Progenitor cell of endocrine pancreas (in vitro differentiated cells): ENCODE measurements at regions not wholly inside any gene's neighbourhood (a gene's known extent, or its start where the extent isn't known, plus 50 kb on each side); places are given as distances from the start of the nearest gene placed in this dataset.

Source experiments
- DNase-seq: peaks from one replicate; pipeline ENCODE4 v3.0.0; 2021; ENCODE audit warnings: low spot score; ENCODE audit not compliant: unreplicated experiment
- H3K27ac Mint-ChIP-seq: 2 replicates; pipeline ENCODE4 v1.8.0; 2021; ENCODE audit warnings: mild to moderate bottlenecking, moderate library complexity, mixed read lengths
- H3K27me3 Mint-ChIP-seq: 2 replicates; pipeline ENCODE4 v1.8.0; 2021; ENCODE audit warnings: mixed read lengths
- H3K36me3 Mint-ChIP-seq: 2 replicates; pipeline ENCODE4 v1.8.0; 2022; ENCODE audit warnings: mixed read lengths; ENCODE audit not compliant: insufficient read depth
- H3K4me1 Mint-ChIP-seq: 2 replicates; pipeline ENCODE4 v1.8.0; 2021; ENCODE audit warnings: low read depth, mixed read lengths
- H3K4me3 Mint-ChIP-seq: 2 replicates; pipeline ENCODE4 v1.8.0; 2021; ENCODE audit warnings: low read depth, mild to moderate bottlenecking, moderate library complexity, mixed read lengths
- H3K9me3 Mint-ChIP-seq: 2 replicates; pipeline ENCODE4 v1.8.0; 2021; ENCODE audit warnings: low read depth, mixed read lengths
- TF ChIP-seq, protein P1 (sequence below): fragments of 200-600 bp; sonication (generic); IDR thresholded peaks from one replicate; pipeline ENCODE4 v1.5.0; 2021; ENCODE audit warnings: antibody characterized with exemption, mild to moderate bottlenecking; ENCODE audit not compliant: unreplicated experiment

DNA sequence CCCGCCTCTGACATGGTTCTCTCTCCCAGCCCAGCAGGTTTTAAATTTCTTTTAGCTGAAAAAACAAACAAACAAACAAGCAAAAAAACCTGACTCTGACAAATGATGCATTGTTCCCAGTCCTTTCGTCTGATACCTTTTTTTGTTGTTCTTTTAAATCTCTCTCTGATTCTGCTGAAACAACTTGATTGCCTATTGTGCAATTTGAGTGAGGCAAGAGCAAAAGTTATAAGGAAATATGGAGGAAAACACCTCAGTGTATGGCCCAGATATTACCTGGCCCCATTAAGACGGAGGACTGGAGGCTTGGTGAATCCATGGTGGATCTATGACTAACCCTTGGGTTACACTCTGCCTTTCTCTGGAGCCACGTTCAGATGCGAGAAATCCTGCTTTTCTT lies 164.0 kb downstream of the MELK start:
- Mint-ChIP-seq H3K36me3 (no peaks in the 10 kb centered on the region), H3K27ac (no peak overlapping the region), H3K4me3 (no peak overlapping the region), H3K9me3 (no peaks in the 10 kb centered on the region), H3K4me1 (no peaks in the 10 kb centered on the region), H3K27me3 (peaks cover 31% of the 10 kb centered on the region)
- TF ChIP-seq, protein P1, sequence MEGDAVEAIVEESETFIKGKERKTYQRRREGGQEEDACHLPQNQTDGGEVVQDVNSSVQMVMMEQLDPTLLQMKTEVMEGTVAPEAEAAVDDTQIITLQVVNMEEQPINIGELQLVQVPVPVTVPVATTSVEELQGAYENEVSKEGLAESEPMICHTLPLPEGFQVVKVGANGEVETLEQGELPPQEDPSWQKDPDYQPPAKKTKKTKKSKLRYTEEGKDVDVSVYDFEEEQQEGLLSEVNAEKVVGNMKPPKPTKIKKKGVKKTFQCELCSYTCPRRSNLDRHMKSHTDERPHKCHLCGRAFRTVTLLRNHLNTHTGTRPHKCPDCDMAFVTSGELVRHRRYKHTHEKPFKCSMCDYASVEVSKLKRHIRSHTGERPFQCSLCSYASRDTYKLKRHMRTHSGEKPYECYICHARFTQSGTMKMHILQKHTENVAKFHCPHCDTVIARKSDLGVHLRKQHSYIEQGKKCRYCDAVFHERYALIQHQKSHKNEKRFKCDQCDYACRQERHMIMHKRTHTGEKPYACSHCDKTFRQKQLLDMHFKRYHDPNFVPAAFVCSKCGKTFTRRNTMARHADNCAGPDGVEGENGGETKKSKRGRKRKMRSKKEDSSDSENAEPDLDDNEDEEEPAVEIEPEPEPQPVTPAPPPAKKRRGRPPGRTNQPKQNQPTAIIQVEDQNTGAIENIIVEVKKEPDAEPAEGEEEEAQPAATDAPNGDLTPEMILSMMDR, result no peak
- DNase-seq, result no peak

DNA sequence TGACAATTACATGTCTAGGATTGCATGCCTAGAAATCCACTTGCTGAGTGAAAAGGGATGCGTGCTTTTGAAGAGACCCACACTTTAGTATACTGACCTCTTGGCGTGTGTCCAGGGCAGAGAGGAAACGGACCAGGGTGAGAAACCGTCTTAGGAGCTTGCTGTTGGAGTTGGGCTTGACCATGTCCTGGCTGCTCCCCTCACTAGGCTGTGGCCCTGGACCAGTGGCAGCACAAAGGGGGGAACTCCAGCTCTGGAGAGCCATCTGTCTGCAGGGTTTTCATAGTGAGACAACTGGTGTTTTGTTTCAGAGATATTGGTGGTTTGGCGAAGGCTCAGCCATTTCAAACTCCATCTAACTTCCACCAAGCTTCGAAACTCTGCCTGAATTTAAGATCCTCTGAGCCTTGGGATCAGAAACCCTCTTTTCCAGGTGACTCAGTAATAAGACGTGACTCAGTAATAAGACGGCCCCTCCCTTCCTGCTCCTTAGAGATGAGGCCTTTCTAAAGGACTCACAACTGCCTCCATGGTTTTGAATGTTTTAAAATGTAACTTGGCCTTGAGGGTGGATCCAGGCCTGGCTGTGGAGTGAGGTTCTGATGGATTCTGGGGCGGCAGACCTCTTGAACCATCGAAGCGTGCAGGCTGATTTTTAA lies 165.8 kb downstream of the MELK start:
- H3K4me1 Mint-ChIP-seq, result no peaks in the 10 kb centered on the region
- no peaks in the 10 kb centered on the region for H3K9me3 Mint-ChIP-seq
- peaks cover 37% of the 10 kb centered on the region for H3K27me3 Mint-ChIP-seq
- TF ChIP-seq, protein P1, result no peak
- no peak overlapping the region for H3K4me3 Mint-ChIP-seq
- DNase-seq, result no peak
- H3K36me3 Mint-ChIP-seq, result no peaks in the 10 kb centered on the region
- no peak overlapping the region for H3K27ac Mint-ChIP-seq

DNA sequence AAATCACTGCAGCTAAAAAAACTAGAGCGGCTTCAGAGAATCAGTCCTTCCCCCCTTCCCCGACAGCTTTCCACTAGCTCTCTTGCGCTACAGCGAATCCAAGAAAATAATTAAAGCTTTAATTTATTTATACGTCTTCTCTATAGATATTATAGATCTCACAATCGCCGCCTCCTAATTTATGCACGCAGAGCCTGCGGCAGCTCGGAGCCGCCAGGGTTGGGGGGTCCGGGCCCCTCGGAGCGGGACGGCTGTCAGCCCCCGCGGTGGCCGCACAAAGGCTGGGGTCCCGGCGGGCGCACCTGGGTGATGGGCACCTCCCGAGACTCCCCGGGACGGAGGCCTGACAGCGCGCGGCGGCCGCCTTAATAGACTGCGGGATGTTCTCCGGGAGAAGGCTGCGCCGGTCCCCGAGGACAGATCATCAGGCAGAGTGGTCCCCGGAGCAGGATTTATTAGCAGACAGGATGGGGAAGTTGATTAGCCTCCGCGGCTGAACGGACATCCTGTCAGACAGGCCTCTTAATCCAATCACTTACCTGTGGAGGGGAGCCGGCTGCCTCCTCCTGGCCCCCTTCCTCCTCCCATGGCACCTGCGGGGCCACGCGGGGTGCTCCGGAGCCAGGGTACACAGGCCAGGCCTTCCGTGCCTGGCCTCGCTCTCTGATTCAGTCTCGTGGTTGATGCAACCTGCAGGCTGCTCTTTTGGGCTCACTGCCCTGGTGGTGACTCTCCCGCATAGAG lies 166.8 kb downstream of the MELK start:
- Mint-ChIP-seq H3K36me3 (no peaks in the 10 kb centered on the region), H3K4me1 (no peaks in the 10 kb centered on the region), H3K27me3 (peaks cover 42% of the 10 kb centered on the region), H3K9me3 (no peaks in the 10 kb centered on the region), H3K27ac (no peak overlapping the region), H3K4me3 (no peak overlapping the region)
- TF ChIP-seq, protein P1, result no peak
- no peak for DNase-seq

DNA sequence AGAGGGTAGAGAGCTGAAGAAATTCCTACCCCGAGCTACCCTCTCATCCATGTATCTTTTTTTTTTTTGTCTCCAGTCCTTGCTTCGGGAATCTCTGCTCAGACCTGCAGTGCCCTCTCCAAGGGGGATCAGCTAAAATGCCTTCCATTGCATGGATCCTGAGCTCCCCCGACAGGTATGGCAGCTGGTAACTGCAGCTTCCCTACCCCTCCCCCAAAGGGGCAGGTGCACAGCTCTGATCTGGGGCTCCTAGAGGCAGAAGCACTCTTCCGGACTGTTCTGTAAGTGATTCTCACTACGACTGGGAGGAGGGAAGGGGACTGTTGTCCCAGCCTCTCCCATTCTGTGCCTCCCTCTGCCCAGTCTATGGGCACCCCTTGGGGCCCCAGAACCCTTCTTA lies 169.6 kb downstream of the MELK start:
- H3K36me3 Mint-ChIP-seq, result no peaks in the 10 kb centered on the region
- no peak for DNase-seq
- peaks cover 47% of the 10 kb centered on the region for H3K27me3 Mint-ChIP-seq
- H3K4me3 Mint-ChIP-seq, result no peak overlapping the region
- H3K27ac Mint-ChIP-seq, result no peak overlapping the region
- TF ChIP-seq, protein P1, result no peak
- no peaks in the 10 kb centered on the region for H3K4me1 Mint-ChIP-seq
- no peaks in the 10 kb centered on the region for H3K9me3 Mint-ChIP-seq

DNA sequence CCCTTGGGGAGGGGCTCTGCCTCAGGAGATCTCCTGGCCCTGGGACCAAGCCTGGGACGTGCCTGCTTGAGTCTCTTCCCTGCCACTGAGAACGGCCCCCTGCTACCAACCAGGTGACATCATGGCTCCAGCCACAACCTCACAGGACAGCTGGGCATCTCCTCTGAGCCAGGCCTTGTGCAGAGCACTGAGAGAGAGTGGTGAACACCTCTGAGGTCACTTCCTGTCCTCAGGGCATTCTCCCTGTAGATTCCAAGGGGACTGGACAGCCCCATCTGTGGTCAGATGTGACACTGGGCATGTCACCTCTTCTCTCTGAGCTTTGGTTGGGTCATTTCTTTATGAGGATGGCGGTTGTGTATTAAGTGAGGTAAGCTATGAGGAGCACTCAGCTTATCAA lies 172.0 kb downstream of the MELK start:
- Mint-ChIP-seq H3K4me1 (no peaks in the 10 kb centered on the region), H3K4me3 (no peak overlapping the region), H3K27me3 (peaks cover 49% of the 10 kb centered on the region), H3K9me3 (no peaks in the 10 kb centered on the region), H3K27ac (no peak overlapping the region), H3K36me3 (no peaks in the 10 kb centered on the region)
- TF ChIP-seq, protein P1, result no peak
- DNase-seq, result no peak
